Central memory CD8-positive, alpha-beta T cell (primary cell): ENCODE measurements at regions not wholly inside any gene's neighbourhood (a gene's known extent, or its start where the extent isn't known, plus 50 kb on each side); places are given as distances from the start of the nearest gene placed in this dataset.

ENCODE experiments used
- ATAC-seq: fragments of 150-1000 bp; cut with Tn5 transposase; replicated peaks from 2 replicates; pipeline ENCODE4 v1.10.0; 2022; ENCODE audit warnings: mild to moderate bottlenecking, moderate FRiP score, moderate number of reproducible peaks; ENCODE audit not compliant: poor library complexity, severe bottlenecking; ENCODE audit errors: extremely low read depth
- DNase-seq, 2 donors: peaks; one replicate each; pipeline ENCODE4 v3.0.0; 2021; ENCODE audit warnings: low spot score in 2 of 2
- H3K27ac Mint-ChIP-seq: one replicate; pipeline ENCODE4 v1.8.0; 2022; ENCODE audit warnings: low read depth, mild to moderate bottlenecking, moderate library complexity, mixed read lengths
- H3K27me3 Mint-ChIP-seq: one replicate; pipeline ENCODE4 v1.8.0; 2022; ENCODE audit warnings: mixed read lengths
- H3K36me3 Mint-ChIP-seq: one replicate; pipeline ENCODE4 v1.8.0; 2022; ENCODE audit warnings: mild to moderate bottlenecking, moderate library complexity, mixed read lengths; ENCODE audit not compliant: insufficient read depth
- H3K4me1 Mint-ChIP-seq: one replicate; pipeline ENCODE4 v1.8.0; 2022; ENCODE audit warnings: mixed read lengths
- H3K4me3 Mint-ChIP-seq: one replicate; pipeline ENCODE4 v1.8.0; 2022; ENCODE audit warnings: mild to moderate bottlenecking, moderate library complexity, mixed read lengths
- H3K9me3 Mint-ChIP-seq: one replicate; pipeline ENCODE4 v1.8.0; 2022; ENCODE audit warnings: mixed read lengths

DNA sequence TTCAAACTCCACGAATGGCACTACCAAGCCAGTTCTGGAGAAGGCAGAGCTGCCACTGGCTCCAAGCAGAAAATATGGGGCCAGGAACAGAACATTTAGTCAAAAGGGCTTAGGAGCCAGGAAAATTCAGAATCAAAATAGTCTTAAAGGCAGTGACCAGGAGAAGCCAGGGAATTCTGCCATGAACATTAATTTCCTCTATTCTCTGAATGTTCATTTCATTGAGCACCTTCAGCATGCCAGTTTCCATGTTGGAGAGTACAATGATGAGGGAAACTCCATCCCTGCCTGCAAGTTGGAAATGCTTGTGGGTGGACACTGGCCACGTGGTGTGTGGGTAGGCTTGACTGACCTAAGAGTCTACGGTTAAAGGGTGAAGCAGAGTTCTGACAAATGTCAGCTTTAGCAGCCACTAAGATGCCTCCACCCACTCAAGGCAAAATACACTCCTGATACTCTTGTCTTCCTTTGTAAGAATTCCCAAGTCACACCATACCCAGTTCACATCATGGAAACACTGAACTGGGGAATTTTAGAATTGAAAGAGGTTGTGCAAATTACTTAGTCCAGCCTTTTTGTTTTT lies 190.1 kb upstream of the C1QTNF7 start:
- Mint-ChIP-seq H3K27me3 (no peaks in the 10 kb centered on the region), H3K27ac (no peak overlapping the region), H3K4me1 (peaks cover 19% of the 10 kb centered on the region), H3K36me3 (no peaks in the 10 kb centered on the region), H3K9me3 (no peaks in the 10 kb centered on the region), H3K4me3 (no peak overlapping the region)
- DNase-seq (no peak), ATAC-seq (no peak)

GRCh38 chr4:15238720-15239119 lies 189.1 kb upstream of the C1QTNF7 start:
- DNase-seq: no peak
- Mint-ChIP-seq H3K4me1 (peaks cover 9% of the 10 kb centered on the region), H3K27me3 (no peaks in the 10 kb centered on the region), H3K9me3 (no peaks in the 10 kb centered on the region), H3K27ac (no peak overlapping the region), H3K4me3 (no peak overlapping the region), H3K36me3 (no peaks in the 10 kb centered on the region)
- ATAC-seq: no peak

GRCh38 chr4:15239866-15240265 lies 188.0 kb upstream of the C1QTNF7 start:
- no peak for ATAC-seq
- Mint-ChIP-seq H3K4me1 (no peaks in the 10 kb centered on the region), H3K27me3 (no peaks in the 10 kb centered on the region), H3K9me3 (no peaks in the 10 kb centered on the region), H3K36me3 (no peaks in the 10 kb centered on the region), H3K27ac (no peak overlapping the region), H3K4me3 (no peak overlapping the region)
- no peak for DNase-seq

- Mint-ChIP-seq H3K36me3 (no peaks in the 10 kb centered on the region), H3K9me3 (no peaks in the 10 kb centered on the region), H3K4me1 (no peaks in the 10 kb centered on the region), H3K27me3 (no peaks in the 10 kb centered on the region), H3K4me3 (no peak overlapping the region), H3K27ac (no peak overlapping the region)
- DNase-seq: no peak
- ATAC-seq: no peak
Measured at GRCh38 chr4:15240764-15241163, 187.1 kb upstream of the C1QTNF7 start.

DNA sequence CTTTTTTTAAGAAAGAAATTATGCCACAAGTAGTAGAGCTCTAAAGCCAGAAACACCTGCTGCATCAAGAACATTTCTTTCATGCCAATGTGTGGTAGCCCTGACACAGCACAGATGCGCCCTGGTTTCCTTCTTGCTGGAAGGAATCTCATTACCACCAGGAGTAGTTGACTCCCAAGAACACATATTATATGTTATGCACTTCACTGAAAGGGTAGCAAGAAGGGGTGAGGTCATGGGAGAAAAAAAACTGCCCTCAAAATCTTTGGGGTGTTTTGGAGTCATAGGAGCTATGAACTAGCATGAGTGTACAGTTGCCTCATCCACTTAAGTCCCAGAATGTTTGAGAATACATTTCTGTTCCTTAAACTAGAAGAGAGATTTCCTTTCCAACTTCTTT lies 185.8 kb upstream of the C1QTNF7 start:
- DNase-seq: no peak

DNA sequence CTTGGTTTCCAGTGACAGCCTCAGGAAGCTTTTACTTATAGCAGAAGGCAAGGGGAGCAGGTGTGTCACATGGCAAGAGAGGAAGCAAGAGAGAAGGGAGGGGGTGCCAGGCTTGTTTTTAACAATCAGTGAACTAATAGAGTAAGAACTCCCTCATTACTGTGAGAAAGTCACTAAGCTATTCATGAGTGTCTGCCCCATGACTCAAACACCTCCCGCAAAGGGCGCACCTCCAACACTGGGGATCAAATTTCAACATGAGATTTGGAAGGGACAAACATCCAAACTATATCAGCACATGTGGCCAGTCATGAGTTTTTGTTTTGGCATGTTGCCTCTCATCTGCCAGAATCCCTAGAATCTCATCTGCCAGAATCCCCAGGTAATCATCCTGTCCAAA lies 183.5 kb upstream of the C1QTNF7 start:
- no peak for DNase-seq
- ATAC-seq: no peak
- no peaks in the 10 kb centered on the region for H3K4me1 Mint-ChIP-seq
- no peak overlapping the region for H3K4me3 Mint-ChIP-seq
- no peaks in the 10 kb centered on the region for H3K27me3 Mint-ChIP-seq
- no peaks in the 10 kb centered on the region for H3K9me3 Mint-ChIP-seq
- no peak overlapping the region for H3K27ac Mint-ChIP-seq
- no peaks in the 10 kb centered on the region for H3K36me3 Mint-ChIP-seq

More for the DNA sequence above, 185.8 kb upstream of the C1QTNF7 start:
- Mint-ChIP-seq H3K9me3 (no peaks in the 10 kb centered on the region), H3K4me3 (no peak overlapping the region), H3K36me3 (no peaks in the 10 kb centered on the region), H3K4me1 (no peaks in the 10 kb centered on the region), H3K27ac (no peak overlapping the region), H3K27me3 (no peaks in the 10 kb centered on the region)
- no peak for ATAC-seq

- Mint-ChIP-seq H3K4me3 (no peak overlapping the region), H3K27ac (no peak overlapping the region), H3K36me3 (no peaks in the 10 kb centered on the region), H3K4me1 (no peaks in the 10 kb centered on the region), H3K27me3 (no peaks in the 10 kb centered on the region), H3K9me3 (no peaks in the 10 kb centered on the region)
- ATAC-seq (no peak), DNase-seq (no peak)
Measured at GRCh38 chr4:15245006-15245530, 182.8 kb upstream of the C1QTNF7 start.

DNA sequence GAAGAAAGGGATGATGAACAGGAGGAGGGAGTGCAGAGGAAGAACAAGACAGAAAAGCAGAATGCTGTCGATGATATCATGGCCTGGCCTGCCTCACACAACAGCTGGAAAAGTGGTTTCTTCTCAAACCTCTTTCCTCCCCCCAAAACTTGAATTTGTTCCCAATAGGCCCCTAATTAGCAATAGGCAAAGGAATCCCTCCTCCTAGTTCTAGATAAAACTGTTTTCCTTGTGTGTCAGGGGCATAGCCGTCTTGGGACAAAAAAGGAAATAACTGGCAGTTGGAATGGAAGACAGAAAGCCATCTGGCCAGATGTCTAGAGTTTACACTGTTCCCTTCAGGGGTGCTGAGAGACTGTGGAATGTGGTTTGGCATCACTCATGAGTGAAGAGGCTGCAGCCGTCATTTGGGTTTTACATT lies 177.8 kb upstream of the C1QTNF7 start:
- no peak for DNase-seq
- Mint-ChIP-seq H3K4me3 (no peak overlapping the region), H3K27ac (no peak overlapping the region), H3K9me3 (no peaks in the 10 kb centered on the region), H3K4me1 (no peaks in the 10 kb centered on the region), H3K27me3 (no peaks in the 10 kb centered on the region), H3K36me3 (no peaks in the 10 kb centered on the region)
- ATAC-seq: no peak

- Mint-ChIP-seq H3K4me3 (no peak overlapping the region), H3K36me3 (peaks cover 1% of the 10 kb centered on the region), H3K4me1 (no peaks in the 10 kb centered on the region), H3K9me3 (no peaks in the 10 kb centered on the region), H3K27ac (no peak overlapping the region), H3K27me3 (peaks cover 29% of the 10 kb centered on the region)
- no peak for ATAC-seq
- no peak for DNase-seq
Measured at GRCh38 chr4:15253349-15253748, 174.5 kb upstream of the C1QTNF7 start.

- Mint-ChIP-seq H3K27me3 (peaks cover 38% of the 10 kb centered on the region), H3K9me3 (no peaks in the 10 kb centered on the region), H3K4me1 (no peaks in the 10 kb centered on the region), H3K27ac (no peak overlapping the region), H3K36me3 (peaks cover 1% of the 10 kb centered on the region), H3K4me3 (no peak overlapping the region)
- no peak for DNase-seq
- no peak for ATAC-seq
Measured at GRCh38 chr4:15254236-15254880, 173.5 kb upstream of the C1QTNF7 start.

GRCh38 chr4:15255537-15255936 lies 172.3 kb upstream of the C1QTNF7 start:
- peaks cover 1% of the 10 kb centered on the region for H3K36me3 Mint-ChIP-seq
- no peaks in the 10 kb centered on the region for H3K4me1 Mint-ChIP-seq
- H3K4me3 Mint-ChIP-seq: no peak overlapping the region
- ATAC-seq (no peak), DNase-seq (no peak)
- H3K27me3 Mint-ChIP-seq: peaks cover 48% of the 10 kb centered on the region
- no peak overlapping the region for H3K27ac Mint-ChIP-seq
- H3K9me3 Mint-ChIP-seq: no peaks in the 10 kb centered on the region

DNA sequence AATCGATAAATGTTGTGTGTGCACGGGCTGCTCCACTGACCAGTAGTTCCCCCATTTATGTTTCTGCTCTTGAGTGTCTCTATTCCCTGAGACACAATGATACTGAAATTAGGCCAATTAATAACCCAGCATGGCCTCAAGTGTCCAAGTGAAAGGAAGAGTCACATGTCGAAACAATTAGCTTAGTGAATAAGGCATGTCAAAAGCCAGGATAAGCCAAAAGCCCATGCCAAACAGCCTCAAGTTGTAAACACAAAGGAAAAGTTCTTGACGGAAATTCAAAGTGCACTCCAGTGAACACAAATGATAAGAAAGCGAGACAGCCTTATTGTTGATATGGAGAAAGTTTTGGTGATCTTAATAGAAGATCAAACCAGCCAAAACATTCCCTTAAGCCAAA lies 167.1 kb upstream of the C1QTNF7 start:
- Mint-ChIP-seq H3K4me3 (no peak overlapping the region), H3K27ac (no peak overlapping the region), H3K4me1 (no peaks in the 10 kb centered on the region), H3K27me3 (peaks cover 59% of the 10 kb centered on the region), H3K36me3 (peaks cover 1% of the 10 kb centered on the region), H3K9me3 (peaks cover 12% of the 10 kb centered on the region)
- no peak for DNase-seq
- no peak for ATAC-seq

- Mint-ChIP-seq H3K36me3 (peaks cover 1% of the 10 kb centered on the region), H3K4me3 (no peak overlapping the region), H3K27ac (no peak overlapping the region), H3K27me3 (peaks cover 42% of the 10 kb centered on the region), H3K4me1 (no peaks in the 10 kb centered on the region), H3K9me3 (peaks cover 15% of the 10 kb centered on the region)
- ATAC-seq (no peak), DNase-seq (no peak)
Measured at GRCh38 chr4:15262396-15262795, 165.4 kb upstream of the C1QTNF7 start.
